Effector memory CD8-positive, alpha-beta T cell (primary cell): ENCODE measurements at regions not wholly inside any gene's neighbourhood (a gene's known extent, or its start where the extent isn't known, plus 50 kb on each side); places are given as distances from the start of the nearest gene placed in this dataset.
A peak's percentile ranks its signal among the peaks of the same experiment; 100 is the strongest.

Experiments
- ATAC-seq: fragments of 150-1000 bp; cut with Tn5 transposase; replicated peaks from 2 replicates; pipeline ENCODE4 v1.10.0; 2021; ENCODE audit warnings: mild to moderate bottlenecking, moderate library complexity
- DNase-seq, 3 experiments: peaks; one replicate each; pipeline ENCODE4 v3.0.0; 2021
- H3K27ac Mint-ChIP-seq, 2 donors: one replicate each; pipeline ENCODE4 v1.8.0; 2022; ENCODE audit warnings: mild to moderate bottlenecking in 2 of 2, mixed read lengths in 2 of 2, moderate library complexity in 2 of 2
- H3K27me3 Mint-ChIP-seq, 2 donors: one replicate each; pipeline ENCODE4 v1.8.0; 2022; ENCODE audit warnings: mixed read lengths in 2 of 2
- H3K36me3 Mint-ChIP-seq: one replicate; pipeline ENCODE4 v1.8.0; 2022; ENCODE audit warnings: mild to moderate bottlenecking, moderate library complexity, mixed read lengths; ENCODE audit not compliant: insufficient read depth
- H3K4me1 Mint-ChIP-seq, 2 donors: one replicate each; pipeline ENCODE4 v1.8.0; 2022; ENCODE audit warnings: low read depth in 2 of 2, mixed read lengths in 2 of 2
- H3K4me3 Mint-ChIP-seq, 2 donors: one replicate each; pipeline ENCODE4 v1.8.0; 2022; ENCODE audit warnings: mild to moderate bottlenecking in 2 of 2, mixed read lengths in 2 of 2, moderate library complexity in 2 of 2
- H3K9me3 Mint-ChIP-seq, 2 donors: one replicate each; pipeline ENCODE4 v1.8.0; 2022; ENCODE audit warnings: mixed read lengths in 2 of 2

DNA sequence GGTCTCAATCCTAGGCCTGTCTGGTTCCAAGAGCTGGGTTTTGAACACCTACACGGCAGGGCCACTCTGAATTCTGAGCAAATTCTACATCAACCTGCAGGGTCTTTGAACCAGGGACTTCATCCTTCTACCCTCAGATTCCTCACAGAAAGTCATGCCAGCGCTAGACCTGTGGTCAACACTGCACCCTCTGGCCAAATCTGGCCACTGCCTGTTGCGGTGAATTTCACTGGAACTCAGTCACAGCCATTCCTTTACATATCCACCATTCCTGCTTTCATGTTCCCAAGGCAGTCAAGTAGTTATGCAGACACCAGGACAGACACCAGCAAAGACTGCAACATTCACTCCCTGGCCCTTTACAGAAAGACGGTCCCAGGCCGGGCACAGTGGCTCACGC is 144.6 kb downstream of the C16orf95 start:
- H3K27me3 Mint-ChIP-seq = peaks cover 25 to 35% of the 10 kb centered on the region in 2 donors
- no peak overlapping the region for H3K4me3 Mint-ChIP-seq
- ATAC-seq (no peak), DNase-seq (no peak)
- H3K36me3 Mint-ChIP-seq = peaks cover 2% of the 10 kb centered on the region
- H3K4me1 Mint-ChIP-seq = peaks cover 0 to 3% of the 10 kb centered on the region in 2 donors
- H3K9me3 Mint-ChIP-seq = no peaks in the 10 kb centered on the region
- no peak overlapping the region for H3K27ac Mint-ChIP-seq

DNA sequence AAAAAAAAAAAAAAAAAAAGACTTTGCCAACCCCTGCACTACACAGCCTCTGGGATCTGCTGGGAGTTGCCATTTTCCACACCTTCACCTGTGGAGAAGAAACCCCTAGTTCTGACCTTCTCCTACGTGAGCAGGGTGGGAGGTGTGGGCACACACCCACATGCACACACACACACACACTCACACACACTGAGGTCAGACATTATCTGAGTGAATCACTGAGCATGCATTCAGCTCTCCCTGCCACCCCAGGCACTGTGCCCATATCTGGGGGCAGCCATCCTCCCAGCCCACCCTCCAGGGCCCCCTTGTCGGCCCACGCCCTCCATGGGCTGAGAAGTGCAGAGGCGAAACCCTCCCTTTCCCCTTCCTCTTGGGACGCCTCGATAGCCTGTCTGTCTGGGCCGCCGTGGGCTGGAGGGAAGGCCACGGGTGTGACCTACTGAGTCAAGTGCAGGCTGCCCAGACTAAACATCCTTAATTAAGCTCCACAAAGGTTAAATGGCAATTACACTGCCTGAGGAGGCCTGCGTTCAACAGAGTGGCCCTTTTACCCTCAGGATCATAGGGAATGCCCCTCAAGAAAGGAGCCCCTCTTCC is 143.8 kb downstream of the C16orf95 start:
- Mint-ChIP-seq H3K4me1 (peaks cover 0 to 3% of the 10 kb centered on the region in 2 donors), H3K27me3 (peaks cover 33 to 42% of the 10 kb centered on the region in 2 donors), H3K36me3 (peaks cover 2% of the 10 kb centered on the region), H3K4me3 (no peak overlapping the region), H3K27ac (peak overlapping the region in 1 of 2 donors; percentile 44), H3K9me3 (no peaks in the 10 kb centered on the region)
- DNase-seq = no peak
- no peak for ATAC-seq

DNA sequence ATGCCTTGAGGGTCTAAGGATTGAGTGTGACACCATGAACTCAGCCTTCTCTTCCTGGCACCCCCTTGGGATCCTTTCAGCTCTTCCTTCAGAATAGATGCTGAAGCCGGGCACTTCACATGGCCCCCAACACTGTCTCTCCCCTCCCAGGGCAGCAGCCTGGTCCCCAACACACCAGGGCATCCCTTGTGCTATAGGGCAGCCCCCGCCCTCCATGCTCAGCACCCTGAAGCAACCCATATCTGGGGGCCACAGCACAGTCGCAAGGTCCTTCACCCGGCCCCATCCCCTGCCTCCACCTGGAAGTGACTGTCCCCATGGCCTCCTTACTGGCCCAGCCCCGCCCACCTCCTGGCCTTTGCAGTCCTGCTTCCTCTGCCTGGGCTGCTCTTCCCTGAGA is 143.1 kb downstream of the C16orf95 start:
- Mint-ChIP-seq H3K27me3 (peaks cover 38 to 49% of the 10 kb centered on the region in 2 donors), H3K4me1 (peaks cover 0 to 3% of the 10 kb centered on the region in 2 donors), H3K36me3 (peaks cover 6% of the 10 kb centered on the region), H3K4me3 (no peak overlapping the region), H3K27ac (no peak overlapping the region), H3K9me3 (no peaks in the 10 kb centered on the region)
- ATAC-seq = no peak
- no peak for DNase-seq

DNA sequence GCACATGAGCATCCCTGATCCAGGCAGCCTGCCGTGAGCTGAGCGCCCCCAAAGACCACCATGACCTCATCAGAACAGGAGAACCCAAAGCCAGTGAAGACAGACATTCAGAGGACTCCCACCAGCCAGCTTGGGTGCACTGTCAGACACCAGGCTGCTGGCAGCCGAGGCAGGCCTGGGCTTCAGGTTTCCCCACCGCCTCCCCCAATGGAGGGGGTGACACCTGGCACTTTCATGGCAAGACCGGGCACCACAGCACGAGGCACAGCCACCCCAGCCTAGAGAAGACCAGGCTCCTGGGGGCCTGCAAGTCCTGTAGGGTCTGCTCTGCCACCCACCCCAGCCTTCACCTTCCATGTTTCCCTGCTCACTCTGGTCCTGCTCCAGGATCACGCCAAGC is 140.5 kb downstream of the C16orf95 start:
- no peak for DNase-seq
- ATAC-seq = no peak
- peaks cover 0 to 3% of the 10 kb centered on the region in 2 donors for H3K4me1 Mint-ChIP-seq
- peaks cover 44 to 65% of the 10 kb centered on the region in 2 donors for H3K27me3 Mint-ChIP-seq
- no peak overlapping the region for H3K4me3 Mint-ChIP-seq
- H3K36me3 Mint-ChIP-seq = peaks cover 6% of the 10 kb centered on the region
- no peaks in the 10 kb centered on the region for H3K9me3 Mint-ChIP-seq
- no peak overlapping the region for H3K27ac Mint-ChIP-seq

DNA sequence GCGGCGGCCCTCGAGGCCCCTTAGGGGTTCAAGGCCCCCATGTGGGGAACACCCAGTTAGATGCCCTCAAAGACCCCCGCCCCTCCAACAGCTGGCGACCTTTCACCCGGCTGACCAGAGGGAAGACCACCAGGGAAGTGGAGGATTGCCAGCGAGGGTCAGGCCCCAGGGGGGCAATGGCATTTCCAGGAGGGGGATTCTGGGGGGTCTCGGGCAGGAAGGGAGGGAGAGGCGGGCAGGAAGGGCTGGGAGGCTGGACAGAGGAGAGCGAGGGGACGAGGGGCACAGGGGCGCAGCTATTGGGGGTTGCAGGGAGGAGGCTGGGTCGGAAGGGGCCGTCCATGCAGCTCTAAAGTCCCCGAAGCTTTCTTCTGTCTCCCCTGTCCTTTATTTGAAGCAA is 139.5 kb downstream of the C16orf95 start:
- H3K27ac Mint-ChIP-seq = no peak overlapping the region
- ATAC-seq (no peak), DNase-seq (no peak)
- peaks cover 44 to 65% of the 10 kb centered on the region in 2 donors for H3K27me3 Mint-ChIP-seq
- no peak overlapping the region for H3K4me3 Mint-ChIP-seq
- no peaks in the 10 kb centered on the region for H3K9me3 Mint-ChIP-seq
- peaks cover 6% of the 10 kb centered on the region for H3K36me3 Mint-ChIP-seq
- peaks cover 0 to 3% of the 10 kb centered on the region in 2 donors for H3K4me1 Mint-ChIP-seq

DNA sequence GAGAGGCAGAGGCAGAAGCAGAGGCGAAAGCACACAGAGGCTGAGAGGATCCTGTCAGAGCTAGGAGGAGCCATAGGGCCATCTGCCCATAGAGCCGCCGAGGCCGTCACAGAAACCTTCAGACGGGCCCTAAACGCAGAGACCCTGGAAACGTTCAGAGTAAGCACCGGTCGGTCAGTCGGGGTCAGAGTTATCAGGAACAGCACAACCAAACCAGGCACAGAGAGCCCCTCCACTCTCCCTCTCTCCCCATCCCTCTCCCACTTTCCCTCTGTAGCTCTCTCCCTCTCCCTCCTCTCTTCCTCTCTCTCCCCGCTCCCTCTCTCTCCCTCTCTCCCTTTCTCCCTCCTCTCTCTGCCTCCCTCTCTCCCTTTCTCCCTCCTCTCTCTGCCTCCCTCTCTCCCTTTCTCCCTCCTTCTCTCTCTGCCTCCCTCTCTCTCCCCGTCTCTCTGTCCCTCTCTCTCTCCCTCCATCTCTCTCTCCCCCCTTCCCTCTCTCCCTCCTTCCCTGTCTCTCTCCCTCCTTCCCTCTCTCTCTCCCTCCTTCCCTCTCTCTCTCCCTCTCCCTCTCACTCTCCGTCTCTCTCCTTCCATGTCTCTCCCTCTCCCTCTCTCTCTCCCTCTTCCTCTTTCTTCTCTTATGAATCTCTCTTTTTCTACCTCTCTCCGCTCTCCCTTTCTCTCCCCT is 138.9 kb downstream of the C16orf95 start:
- Mint-ChIP-seq H3K27me3 (peaks cover 44 to 65% of the 10 kb centered on the region in 2 donors), H3K4me1 (peaks cover 0 to 3% of the 10 kb centered on the region in 2 donors), H3K9me3 (no peaks in the 10 kb centered on the region), H3K4me3 (no peak overlapping the region), H3K27ac (no peak overlapping the region), H3K36me3 (peaks cover 6% of the 10 kb centered on the region)
- no peak for DNase-seq
- ATAC-seq = no peak

DNA sequence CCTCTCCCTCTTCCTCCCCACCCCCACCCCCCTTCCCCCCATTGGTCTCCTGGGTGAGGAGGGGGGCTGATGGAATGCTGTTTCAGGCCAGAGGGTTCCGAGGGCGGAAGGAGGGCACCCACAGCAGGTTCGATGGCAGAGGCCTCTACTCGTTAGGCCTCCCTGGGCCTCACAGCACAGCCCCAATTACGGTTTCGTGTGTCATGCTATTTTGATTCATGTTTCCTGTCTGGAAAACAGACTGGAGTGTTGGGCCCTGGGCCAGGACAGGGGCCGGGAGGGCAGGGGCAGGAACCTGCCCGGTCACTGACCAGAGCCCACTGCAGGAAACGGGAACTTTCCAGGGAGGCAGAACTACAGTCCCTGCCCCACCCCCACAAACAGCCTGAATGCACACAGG is 138.2 kb downstream of the C16orf95 start:
- DNase-seq (no peak), ATAC-seq (no peak)
- no peak overlapping the region for H3K27ac Mint-ChIP-seq

DNA sequence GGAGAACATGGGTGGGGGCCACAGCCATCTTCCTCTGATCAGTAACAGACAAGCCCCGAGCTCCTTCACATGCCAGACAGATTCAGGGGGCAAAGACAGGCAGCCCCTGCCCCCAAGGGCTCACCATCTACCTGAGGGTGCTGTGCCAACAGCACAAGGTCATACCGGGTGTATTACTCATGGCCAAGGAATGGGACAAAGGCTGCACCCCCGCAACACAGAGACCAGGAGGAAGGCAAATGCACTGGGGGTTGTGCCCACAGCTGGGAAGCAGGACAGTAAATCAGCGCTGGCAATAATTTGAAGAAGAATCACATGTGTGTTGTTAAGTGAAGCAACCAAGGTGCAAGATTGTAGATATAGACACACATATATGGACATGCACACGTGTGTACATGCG is 137.1 kb downstream of the C16orf95 start:
- Mint-ChIP-seq H3K9me3 (no peaks in the 10 kb centered on the region), H3K27me3 (peaks cover 34 to 49% of the 10 kb centered on the region in 2 donors)

More for the DNA sequence above, 138.2 kb downstream of the C16orf95 start:
- H3K27me3 Mint-ChIP-seq = peaks cover 44 to 60% of the 10 kb centered on the region in 2 donors
- H3K9me3 Mint-ChIP-seq = no peaks in the 10 kb centered on the region
- no peak overlapping the region for H3K4me3 Mint-ChIP-seq
- peaks cover 0 to 3% of the 10 kb centered on the region in 2 donors for H3K4me1 Mint-ChIP-seq
- H3K36me3 Mint-ChIP-seq = peaks cover 6% of the 10 kb centered on the region

DNA sequence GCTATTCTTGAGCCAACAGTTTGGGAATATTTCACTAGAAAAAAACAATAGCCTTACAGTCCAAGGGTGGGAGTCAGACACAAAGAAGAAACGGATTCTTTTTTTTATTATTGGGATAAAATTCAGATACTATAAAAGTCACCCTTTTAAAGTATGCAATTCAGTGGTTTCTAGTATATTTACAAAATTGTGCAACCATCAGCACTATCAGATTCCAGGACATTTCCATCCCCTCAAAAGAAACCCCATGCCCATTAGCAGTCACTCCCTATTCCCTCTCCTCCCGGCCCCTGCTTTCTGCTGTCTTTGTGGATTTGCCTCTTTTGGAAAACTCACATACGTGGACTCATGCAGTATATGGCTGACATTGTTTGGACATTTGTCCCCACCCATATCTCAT is 134.4 kb downstream of the C16orf95 start:
- Mint-ChIP-seq H3K36me3 (peaks cover 4% of the 10 kb centered on the region), H3K9me3 (peaks cover 9 to 11% of the 10 kb centered on the region in 2 donors), H3K4me1 (peaks cover 2 to 4% of the 10 kb centered on the region in 2 donors), H3K27me3 (peaks cover 18 to 29% of the 10 kb centered on the region in 2 donors), H3K27ac (no peak overlapping the region), H3K4me3 (no peak overlapping the region)
- no peak for ATAC-seq
- no peak for DNase-seq

More for the DNA sequence above, 137.1 kb downstream of the C16orf95 start:
- no peak for ATAC-seq
- peaks cover 4% of the 10 kb centered on the region for H3K36me3 Mint-ChIP-seq
- H3K4me3 Mint-ChIP-seq = no peak overlapping the region
- H3K27ac Mint-ChIP-seq = no peak overlapping the region
- H3K4me1 Mint-ChIP-seq = peaks cover 0 to 3% of the 10 kb centered on the region in 2 donors
- DNase-seq = no peak

DNA sequence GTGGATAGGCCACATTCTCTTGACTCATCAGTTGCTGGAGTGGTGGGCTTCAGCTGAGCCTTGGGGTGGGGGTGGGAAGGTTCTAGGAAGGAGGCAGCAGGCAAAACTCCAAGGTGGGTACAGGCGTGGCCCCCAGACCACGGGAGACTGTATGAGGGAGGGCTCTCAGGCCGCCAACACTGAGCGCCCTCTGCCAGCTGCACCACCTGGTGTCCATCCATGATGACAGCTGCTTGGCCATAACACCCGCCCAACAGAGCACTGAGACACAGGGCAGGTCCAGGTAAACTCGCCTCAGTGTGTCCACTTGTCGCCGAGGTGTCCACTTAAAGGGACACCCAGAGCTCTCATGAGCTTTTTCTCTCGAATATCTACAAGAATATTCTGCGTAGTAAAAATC is 133.5 kb downstream of the C16orf95 start:
- Mint-ChIP-seq H3K4me1 (peaks cover 2 to 4% of the 10 kb centered on the region in 2 donors), H3K4me3 (no peak overlapping the region), H3K27ac (no peak overlapping the region), H3K27me3 (peaks cover 9 to 20% of the 10 kb centered on the region in 2 donors), H3K36me3 (peaks cover 2% of the 10 kb centered on the region), H3K9me3 (peaks cover 13 to 15% of the 10 kb centered on the region in 2 donors)
- DNase-seq = no peak
- ATAC-seq = no peak

DNA sequence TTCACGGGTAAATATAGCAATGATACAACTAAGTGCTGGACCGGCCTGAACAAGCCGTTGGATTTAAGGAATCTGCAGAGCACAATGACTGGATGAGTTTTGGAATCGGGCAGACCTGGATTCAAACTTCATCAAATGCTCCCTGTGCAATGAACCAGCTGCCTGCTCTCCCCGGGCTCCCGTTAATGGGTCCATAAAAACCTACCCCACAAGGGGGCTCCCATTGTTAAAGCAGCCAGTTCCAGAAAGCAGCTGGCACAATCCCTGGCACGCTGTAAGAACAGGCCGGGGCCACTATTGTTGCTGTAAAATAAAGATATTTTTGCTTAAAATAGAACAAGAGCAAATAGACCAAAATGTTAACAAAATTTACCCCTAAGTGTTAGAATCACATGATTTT is 131.9 kb downstream of the C16orf95 start:
- H3K4me1 Mint-ChIP-seq = peaks cover 2 to 4% of the 10 kb centered on the region in 2 donors
- peaks cover 13 to 15% of the 10 kb centered on the region in 2 donors for H3K9me3 Mint-ChIP-seq
- ATAC-seq = no peak
- H3K27me3 Mint-ChIP-seq = peaks cover 4 to 6% of the 10 kb centered on the region in 2 donors
- H3K27ac Mint-ChIP-seq = no peak overlapping the region
- DNase-seq = no peak
- H3K36me3 Mint-ChIP-seq = no peaks in the 10 kb centered on the region
- no peak overlapping the region for H3K4me3 Mint-ChIP-seq

DNA sequence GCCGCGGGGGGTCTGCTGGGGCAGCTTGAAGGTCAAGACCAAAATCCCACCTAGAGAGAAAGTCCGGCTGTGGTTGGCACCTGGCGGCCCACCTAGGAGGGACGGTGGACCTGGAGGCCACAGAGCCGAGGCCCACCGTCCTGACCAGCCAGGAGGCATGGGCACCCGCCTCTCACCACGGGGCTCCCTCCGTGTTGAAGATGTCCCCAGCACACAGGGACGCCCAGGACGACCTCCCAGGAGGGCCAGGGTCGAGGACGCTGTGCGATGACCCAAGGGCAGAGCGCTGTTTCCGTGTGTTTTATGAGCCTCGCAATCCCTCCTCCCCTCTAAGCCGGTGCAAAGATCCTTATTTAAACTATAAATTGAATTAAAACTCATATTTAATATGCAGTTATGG is 131.2 kb downstream of the C16orf95 start:
- H3K27ac Mint-ChIP-seq = no peak overlapping the region
- DNase-seq = no peak
- no peak for ATAC-seq
- no peaks in the 10 kb centered on the region for H3K36me3 Mint-ChIP-seq
- H3K9me3 Mint-ChIP-seq = peaks cover 13 to 15% of the 10 kb centered on the region in 2 donors
- no peaks in the 10 kb centered on the region for H3K27me3 Mint-ChIP-seq
- no peak overlapping the region for H3K4me3 Mint-ChIP-seq
- H3K4me1 Mint-ChIP-seq = peaks cover 2 to 4% of the 10 kb centered on the region in 2 donors

DNA sequence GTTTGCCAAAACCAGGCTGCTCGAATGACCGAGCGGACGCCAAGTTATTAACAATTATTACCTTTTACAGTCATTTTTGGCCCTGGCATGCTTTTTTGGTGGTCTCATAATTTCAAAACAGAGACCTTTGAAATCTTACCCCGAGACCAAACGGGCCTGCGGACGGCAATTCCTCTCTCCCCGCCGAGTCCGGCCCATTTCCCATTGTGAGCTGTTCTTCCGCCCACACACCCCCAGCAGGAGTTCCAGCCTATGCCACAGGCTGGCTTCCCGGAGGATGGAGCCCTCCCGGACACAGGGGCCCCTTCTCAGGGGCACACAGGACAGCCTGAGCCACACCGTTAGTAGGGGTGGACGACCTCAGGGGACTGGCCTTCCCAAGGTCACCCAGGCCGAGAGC is 130.7 kb downstream of the C16orf95 start:
- Mint-ChIP-seq H3K4me3 (no peak overlapping the region), H3K36me3 (no peaks in the 10 kb centered on the region), H3K27me3 (no peaks in the 10 kb centered on the region), H3K27ac (no peak overlapping the region), H3K4me1 (peaks cover 2 to 4% of the 10 kb centered on the region in 2 donors), H3K9me3 (peaks cover 13 to 15% of the 10 kb centered on the region in 2 donors)
- ATAC-seq (no peak), DNase-seq (no peak)
